IMR-90 (cell line): ENCODE measurements at regions not wholly inside any gene's neighbourhood (a gene's known extent, or its start where the extent isn't known, plus 50 kb on each side); places are given as distances from the start of the nearest gene placed in this dataset.

Source experiments
- ATAC-seq: fragments of 200-7000 bp; cut with Tn5 transposase; 2 replicates; pipeline ENCODE4 v1.9.1; 2020; ENCODE audit warnings: low read depth, mild to moderate bottlenecking, moderate library complexity
- BruUV-seq: library from RNA; stranded (reverse); fragments of 400-500 nt; replicated peaks from 2 replicates; lab custom pipeline; 2021; lab: Mats Ljungman, UMichigan
- CTCF ChIA-PET: fragments of 300-600 bp; formaldehyde crosslinking; extraction: SDS; loops from one replicate; lab custom pipeline; 2021; ENCODE audit warnings: antibody characterized with exemption; lab: Yijun Ruan, JAX
- POLR2A ChIA-PET: fragments of 300-600 bp; sonication (Branson Sonifier 250); formaldehyde crosslinking; loops from one replicate; lab custom pipeline; 2022; ENCODE audit warnings: antibody characterized with exemption; ENCODE audit not compliant: unreplicated experiment; lab: Charles Lee
- DNase-seq: peaks from one replicate; pipeline ENCODE4 v3.0.0; 2013
- H2AFZ ChIP-seq: replicated peaks from 2 replicates; pipeline ENCODE3; 2013; ENCODE audit warnings: low read length, mild to moderate bottlenecking; ENCODE audit not compliant: poor library complexity
- H2AK5ac ChIP-seq: 2 replicates; pipeline ENCODE4 v1.6.1; 2013; ENCODE audit warnings: low read depth, low read length, inconsistent platforms
- H2AK9ac ChIP-seq: replicated peaks from 2 replicates; pipeline ENCODE3; 2013; ENCODE audit warnings: mild to moderate bottlenecking, low read depth, low read length, moderate library complexity; ENCODE audit not compliant: poor library complexity
- H2BK120ac ChIP-seq: 2 replicates; pipeline ENCODE4 v1.6.1; 2013; ENCODE audit warnings: low read depth, low read length, inconsistent platforms
- H2BK15ac ChIP-seq: 3 replicates; pipeline ENCODE4 v1.6.1; 2013; ENCODE audit warnings: low read depth, low read length, inconsistent platforms
- H2BK20ac ChIP-seq: 2 replicates; pipeline ENCODE4 v1.6.1; 2013; ENCODE audit warnings: low read depth, mild to moderate bottlenecking, inconsistent platforms, low read length, moderate library complexity
- H2BK5ac ChIP-seq: 2 replicates; pipeline ENCODE4 v1.6.1; 2013; ENCODE audit warnings: mild to moderate bottlenecking, low read depth, low read length, inconsistent platforms; ENCODE audit not compliant: poor library complexity, severe bottlenecking
- H3K14ac ChIP-seq: replicated peaks from 2 replicates; pipeline ENCODE4 v1.6.1; 2013; ENCODE audit warnings: low read depth, low read length, inconsistent platforms
- H3K18ac ChIP-seq: 2 replicates; pipeline ENCODE4 v1.6.1; 2013; ENCODE audit warnings: low read depth, low read length, control low read depth
- H3K23ac ChIP-seq: 2 replicates; pipeline ENCODE4 v1.6.1; 2013; ENCODE audit warnings: low read depth, low read length, inconsistent platforms
- H3K27ac ChIP-seq: 2 replicates; pipeline ENCODE4 v1.5.1; 2013; ENCODE audit warnings: mild to moderate bottlenecking, control low read depth, low read length; ENCODE audit not compliant: insufficient read depth
- H3K27me3 ChIP-seq: 2 replicates; pipeline ENCODE4 v1.6.1; 2013; ENCODE audit warnings: low read length; ENCODE audit not compliant: control insufficient read depth, insufficient read depth
- H3K36me3 ChIP-seq: 2 replicates; pipeline ENCODE4 v1.6.1; 2013; ENCODE audit warnings: low read length, mixed read lengths; ENCODE audit not compliant: control insufficient read depth, insufficient read depth
- H3K4ac ChIP-seq: 2 replicates; pipeline ENCODE4 v1.6.1; 2013; ENCODE audit warnings: low read depth, low read length, inconsistent platforms
- H3K4me1 ChIP-seq: 2 replicates; pipeline ENCODE4 v1.6.1; 2013; ENCODE audit warnings: low read length, mixed read lengths; ENCODE audit not compliant: control insufficient read depth, insufficient read depth
- H3K4me2 ChIP-seq: 2 replicates; pipeline ENCODE4 v1.6.1; 2013; ENCODE audit warnings: low read depth, mild to moderate bottlenecking, control low read depth, low read length, moderate library complexity
- H3K4me3 ChIP-seq: 2 replicates; pipeline ENCODE4 v1.5.1; 2013; ENCODE audit warnings: low read depth, mild to moderate bottlenecking, control low read depth, low read length, moderate library complexity; ENCODE audit not compliant: insufficient read depth
- H3K56ac ChIP-seq: 2 replicates; pipeline ENCODE4 v1.6.1; 2013; ENCODE audit warnings: low read length, inconsistent platforms; ENCODE audit not compliant: insufficient read depth; ENCODE audit errors: extremely low read depth
- H3K79me1 ChIP-seq, 2 experiments: 2 replicates each; pipeline ENCODE4 v1.6.1; 2013; ENCODE audit warnings: low read length in 2 of 2, inconsistent platforms in 1 of 2, low read depth in 1 of 2
- H3K9ac ChIP-seq: 2 replicates; pipeline ENCODE4 v1.6.1; 2013; ENCODE audit warnings: low read depth, low read length, control low read depth
- H3K9me1 ChIP-seq: 2 replicates; pipeline ENCODE4 v1.6.1; 2013; ENCODE audit warnings: low read length, inconsistent platforms; ENCODE audit not compliant: insufficient read depth
- H3K9me3 ChIP-seq: 2 replicates; pipeline ENCODE4 v1.6.1; 2013; ENCODE audit warnings: low read length; ENCODE audit not compliant: control insufficient read depth, insufficient read depth
- H4K20me1 ChIP-seq: 2 replicates; pipeline ENCODE4 v1.6.1; 2013; ENCODE audit warnings: low read length, inconsistent platforms; ENCODE audit not compliant: insufficient read depth
- H4K5ac ChIP-seq: 2 replicates; pipeline ENCODE4 v1.6.1; 2013; ENCODE audit warnings: mild to moderate bottlenecking, low read depth, low read length, control low read depth
- H4K8ac ChIP-seq, 2 experiments: 2 replicates each; pipeline ENCODE4 v1.6.1; 2013; ENCODE audit warnings: low read depth in 2 of 2, low read length in 2 of 2, control low read depth in 1 of 2, inconsistent platforms in 1 of 2
- H4K91ac ChIP-seq: 2 replicates; pipeline ENCODE4 v1.6.1; 2013; ENCODE audit warnings: low read depth, low read length, inconsistent platforms; ENCODE audit not compliant: insufficient read depth
- BHLHE40 ChIP-seq: fragments of 150-350 bp; IDR thresholded peaks from 2 replicates; pipeline ENCODE4 v1.6.1; 2016; ENCODE audit warnings: mild to moderate bottlenecking, low read depth, low read length
- NFE2L2 ChIP-seq: fragments of 150-350 bp; IDR thresholded peaks from 2 replicates; pipeline ENCODE4 v1.6.1; 2016; ENCODE audit warnings: low read depth, mild to moderate bottlenecking, low read length
- RAD21 ChIP-seq: IDR thresholded peaks from 2 replicates; pipeline ENCODE4 v1.6.1; 2012; ENCODE audit warnings: low read length, improper control_type of control experiment
- RCOR1 ChIP-seq: IDR thresholded peaks from 2 replicates; pipeline ENCODE4 v1.6.1; 2012; ENCODE audit warnings: mild to moderate bottlenecking, low read length, improper control_type of control experiment; ENCODE audit not compliant: insufficient replicate concordance
- SMC3 ChIP-seq: fragments of 150-350 bp; IDR thresholded peaks from 2 replicates; pipeline ENCODE4 v1.6.1; 2016; ENCODE audit warnings: low read depth, mild to moderate bottlenecking, antibody characterized with exemption, low read length, moderate library complexity
- WGBS, 2 experiments: methylation state at CpG; one replicate each; pipeline versions ENCODE4 v1.1.5 to v1.1.7; 2013; ENCODE audit warnings: missing lambda C conversion rate in 2 of 2; ENCODE audit not compliant: insufficient read length in 1 of 2; ENCODE audit errors: extremely low coverage in 2 of 2; 5-methylcytosine and 5-hydroxymethylcytosine counted together
- dilution Hi-C: fragments of 300-500 bp; cut with HindIII; formaldehyde crosslinking; loops from one replicate; pipeline ENCODE4 v1.14.3; 2018; ENCODE audit warnings: low sequenced_read_pairs; ENCODE audit not compliant: unreplicated experiment
- in situ Hi-C: fragments of 300-500 bp; cut with MboI; formaldehyde crosslinking; loops from 3 replicates; pipeline ENCODE4 v1.14.3; 2019; ENCODE audit warnings: low sequenced_read_pairs, inconsistent platforms, mixed read lengths
- intact Hi-C: fragments of 100-400 bp; cut with micrococcal nuclease; formaldehyde crosslinking; loops from 2 replicates; pipeline ENCODE4 v1.10.0; 2022

DNA sequence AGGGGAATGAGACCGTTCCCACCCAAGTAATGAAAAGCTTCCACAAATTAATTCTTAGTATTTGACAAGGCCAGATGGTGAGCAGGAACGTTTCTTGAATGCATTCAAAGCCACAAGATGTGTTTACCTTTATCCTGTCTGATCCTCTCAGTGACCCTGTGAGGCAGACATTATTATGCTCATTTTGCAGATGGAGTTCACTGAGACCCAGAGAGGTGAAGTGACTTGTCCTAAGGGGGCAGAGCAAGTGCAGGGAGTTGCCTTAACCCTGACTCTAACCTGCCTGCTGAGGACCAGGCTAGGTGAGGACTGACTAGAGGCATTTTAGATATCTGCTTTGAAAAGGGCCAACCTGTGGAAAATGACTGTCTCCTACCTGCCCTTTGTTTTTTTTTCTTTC, 156.7 kb downstream of the HAPSTR1 start:
- BruUV-seq = no TSS peak
- CTCF ChIA-PET = interaction anchor here (0.5 to 0.6 kb wide), 3 partner anchors 73 to 246 kb away, joined by 3 to 5 read pairs (median 3); no protein-coding TSS in a partner anchor
- no peak overlapping the region for H3K18ac ChIP-seq

More for the DNA sequence above, 156.7 kb downstream of the HAPSTR1 start:
- Histone ChIP-seq H3K27ac (no peak overlapping the region), H3K27me3 (no peaks in the 10 kb centered on the region), H3K4me1 (no peaks in the 10 kb centered on the region), H3K9me1 (no peaks in the 10 kb centered on the region), H3K4ac (no peak overlapping the region), H2BK5ac (no peak overlapping the region), H2AFZ (no peak overlapping the region), H2BK120ac (no peak overlapping the region), H3K14ac (no peak overlapping the region), H3K9ac (no peak overlapping the region), H3K23ac (no peak overlapping the region), H2BK15ac (no peak overlapping the region), H4K5ac (no peak overlapping the region), H2AK9ac (no peak overlapping the region), H4K8ac (no peak overlapping the region), H3K56ac (no peak overlapping the region), H3K79me1 (no peaks in the 10 kb centered on the region), H4K20me1 (no peaks in the 10 kb centered on the region), H4K91ac (no peak overlapping the region), H2AK5ac (no peak overlapping the region), H3K4me3 (no peak overlapping the region), H3K4me2 (no peak overlapping the region), H3K9me3 (no peaks in the 10 kb centered on the region), H2BK20ac (no peak overlapping the region), H3K36me3 (no peaks in the 10 kb centered on the region)
- in situ Hi-C loops = no loop called here
- ATAC-seq = no peak
- POLR2A ChIA-PET = interaction anchor here (0.6 kb wide), 1 partner anchor 333 kb away, joined by 5 read pairs; no protein-coding TSS in a partner anchor
- TF ChIP-seq RAD21 = no peak
- TF ChIP-seq RCOR1 = no peak
- TF ChIP-seq BHLHE40 = no peak
- TF ChIP-seq SMC3 = no peak
- TF ChIP-seq NFE2L2 = no peak
- dilution Hi-C loops = no loop called here
- WGBS, 2 experiments = no CpG with 5 or more reads among the region's 2 CpGs
- no peak for DNase-seq
- intact Hi-C loops = no loop called here
